Lung (tissue), 11 donors: ENCODE measurements at regions not wholly inside any gene's neighbourhood (a gene's known extent, or its start where the extent isn't known, plus 50 kb on each side); places are given as distances from the start of the nearest gene placed in this dataset.

Source experiments
- ATAC-seq: fragments of 200-7000 bp; cut with Tn5 transposase; one replicate; pipeline ENCODE4 v1.9.1; 2020; ENCODE audit warnings: moderate number of reproducible peaks; ENCODE audit not compliant: insufficient read depth, low FRiP score
- DNase-seq, 3 donors: peaks; one replicate each; pipeline ENCODE4 v3.0.0-alpha.2; 2013 to 2017
- H3K27ac ChIP-seq, 2 donors: one replicate each; pipeline ENCODE4 v1.5.1; 2013; ENCODE audit warnings: mild to moderate bottlenecking in 2 of 2, moderate library complexity in 2 of 2, control low read depth in 1 of 2, inconsistent platforms in 1 of 2, low read depth in 1 of 2, low read length in 1 of 2
- H3K27me3 ChIP-seq, 3 donors: one replicate each; pipeline ENCODE4 v1.5.1; 2013; ENCODE audit warnings: low read length in 2 of 3; ENCODE audit not compliant: control insufficient read depth in 3 of 3, insufficient read depth in 3 of 3
- H3K36me3 ChIP-seq, 4 donors: one replicate each; pipeline ENCODE4 v1.5.1; 2013; ENCODE audit warnings: low read length in 4 of 4, mild to moderate bottlenecking in 1 of 4, moderate library complexity in 1 of 4; ENCODE audit not compliant: control insufficient read depth in 4 of 4, insufficient read depth in 4 of 4
- H3K4me1 ChIP-seq, 5 donors: one replicate each; pipeline ENCODE4 v1.5.1; 2013; ENCODE audit warnings: low read length in 5 of 5, mild to moderate bottlenecking in 2 of 5, moderate library complexity in 1 of 5; ENCODE audit not compliant: control insufficient read depth in 5 of 5, insufficient read depth in 5 of 5
- H3K4me3 ChIP-seq: one replicate; pipeline ENCODE4 v1.5.1; 2013; ENCODE audit warnings: mild to moderate bottlenecking, control low read depth, moderate library complexity
- H3K9ac ChIP-seq, 2 donors: one replicate each; pipeline ENCODE4 v1.5.1; 2013; ENCODE audit warnings: low read length in 2 of 2, control low read depth in 1 of 2; ENCODE audit not compliant: insufficient read depth in 1 of 2
- H3K9me3 ChIP-seq, 4 donors: one replicate each; pipeline ENCODE4 v1.5.1; 2013; ENCODE audit warnings: low read length in 3 of 4, mild to moderate bottlenecking in 1 of 4, moderate library complexity in 1 of 4; ENCODE audit not compliant: control insufficient read depth in 4 of 4, insufficient read depth in 3 of 4
- WGBS, 2 donors: extraction: QIAGEN DNeasy Blood & Tissue Kit; methylation state at CpG; one replicate each; pipeline ENCODE4 v1.1.7; 2013; 5-methylcytosine and 5-hydroxymethylcytosine counted together
- TF ChIP-seq, protein P1 (sequence below): IDR thresholded peaks from 2 replicates; pipeline ENCODE4 v1.5.1; 2012; ENCODE audit warnings: mild to moderate bottlenecking; ENCODE audit errors: control extremely low read depth, extremely low read depth
- donor health status: control.
- donor health status: control.
- donor health status: Bipolar disorder and iron deficiency.
- donor health status: healthy.
- donor health status: DM: yes; HTN: yes; CAD: no.

DNA sequence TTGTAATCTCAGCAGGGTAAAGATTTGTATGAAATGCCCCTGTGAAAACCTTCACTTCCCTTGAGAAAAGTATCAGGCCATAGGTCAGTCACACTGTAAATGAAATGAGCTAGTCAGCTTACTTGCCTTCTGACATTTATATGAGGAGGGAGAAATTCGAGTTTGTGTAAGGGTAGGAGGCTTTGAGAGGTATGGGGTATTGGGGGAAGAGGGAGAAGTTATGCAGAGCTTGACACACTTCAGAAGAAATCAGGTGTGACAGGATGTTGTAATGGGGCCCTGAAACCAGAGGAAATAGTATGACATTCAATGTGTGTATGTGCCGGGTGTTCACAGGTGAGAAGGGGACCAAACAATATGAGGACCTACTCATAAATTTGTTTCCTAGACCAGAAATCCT lies 64.2 kb upstream of the CCN6 start:
- Histone ChIP-seq H3K4me3 (no peak overlapping the region), H3K9ac (no peak overlapping the region), H3K9me3 (no peaks in the 10 kb centered on the region), H3K4me1 (peaks cover 0 to 5% (median 0%) of the 10 kb centered on the region in 5 donors), H3K27me3 (no peaks in the 10 kb centered on the region), H3K36me3 (no peaks in the 10 kb centered on the region), H3K27ac (no peak overlapping the region)
- 59 to 63% methylated on average over 2 of the region's 2 CpGs for WGBS, 2 donors
- TF ChIP-seq, protein P1, sequence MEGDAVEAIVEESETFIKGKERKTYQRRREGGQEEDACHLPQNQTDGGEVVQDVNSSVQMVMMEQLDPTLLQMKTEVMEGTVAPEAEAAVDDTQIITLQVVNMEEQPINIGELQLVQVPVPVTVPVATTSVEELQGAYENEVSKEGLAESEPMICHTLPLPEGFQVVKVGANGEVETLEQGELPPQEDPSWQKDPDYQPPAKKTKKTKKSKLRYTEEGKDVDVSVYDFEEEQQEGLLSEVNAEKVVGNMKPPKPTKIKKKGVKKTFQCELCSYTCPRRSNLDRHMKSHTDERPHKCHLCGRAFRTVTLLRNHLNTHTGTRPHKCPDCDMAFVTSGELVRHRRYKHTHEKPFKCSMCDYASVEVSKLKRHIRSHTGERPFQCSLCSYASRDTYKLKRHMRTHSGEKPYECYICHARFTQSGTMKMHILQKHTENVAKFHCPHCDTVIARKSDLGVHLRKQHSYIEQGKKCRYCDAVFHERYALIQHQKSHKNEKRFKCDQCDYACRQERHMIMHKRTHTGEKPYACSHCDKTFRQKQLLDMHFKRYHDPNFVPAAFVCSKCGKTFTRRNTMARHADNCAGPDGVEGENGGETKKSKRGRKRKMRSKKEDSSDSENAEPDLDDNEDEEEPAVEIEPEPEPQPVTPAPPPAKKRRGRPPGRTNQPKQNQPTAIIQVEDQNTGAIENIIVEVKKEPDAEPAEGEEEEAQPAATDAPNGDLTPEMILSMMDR, result no peak
- ATAC-seq (no peak), DNase-seq (peak in 1 of 3 donors; percentile 17)

DNA sequence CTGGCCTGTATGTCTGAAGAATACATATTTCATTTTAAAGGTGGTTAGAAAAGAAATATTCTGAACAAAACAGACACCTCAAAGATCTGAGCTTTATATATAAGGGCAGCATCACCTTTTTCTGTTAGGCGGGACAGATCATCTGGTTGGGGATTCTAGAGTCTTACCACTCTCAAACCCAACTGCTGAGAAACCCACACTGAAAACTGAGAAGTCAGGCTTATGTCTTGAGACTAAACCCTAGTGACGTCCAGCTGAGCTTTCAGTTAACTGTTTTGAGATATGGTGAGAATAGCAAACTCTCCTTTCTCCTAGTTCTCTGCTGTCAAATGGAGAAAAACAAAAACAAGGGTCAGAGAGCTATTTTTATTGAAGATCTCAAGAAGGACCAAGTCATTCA lies 63.7 kb upstream of the CCN6 start:
- Histone ChIP-seq H3K27me3 (no peaks in the 10 kb centered on the region), H3K9me3 (no peaks in the 10 kb centered on the region), H3K4me3 (no peak overlapping the region), H3K4me1 (peaks cover 0 to 5% (median 0%) of the 10 kb centered on the region in 5 donors), H3K36me3 (no peaks in the 10 kb centered on the region), H3K9ac (no peak overlapping the region), H3K27ac (no peak overlapping the region)
- no peak for ATAC-seq
- WGBS, 2 donors, result 85 to 89% methylated on average over 2 of the region's 2 CpGs
- no peak for DNase-seq
- TF ChIP-seq, protein P1, result no peak

DNA sequence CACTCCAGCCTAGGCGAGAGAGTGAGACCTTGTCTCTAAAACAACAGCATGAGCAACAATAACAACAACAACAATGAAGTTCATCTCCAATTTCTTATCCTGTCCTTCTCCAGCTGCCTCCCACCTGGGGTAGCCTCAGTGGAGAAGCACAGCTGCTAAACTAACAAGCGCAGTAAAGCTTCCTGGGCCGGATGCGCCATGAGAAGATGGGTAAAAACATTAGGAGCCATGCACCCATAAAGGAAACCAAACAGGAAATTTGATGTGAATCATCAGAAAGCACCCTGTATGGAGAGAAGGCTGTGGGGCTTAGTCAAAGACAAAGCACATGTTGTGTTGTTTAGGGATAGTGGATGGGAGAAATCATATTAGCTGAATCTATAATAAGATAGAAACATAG lies 61.1 kb upstream of the CCN6 start:
- TF ChIP-seq, protein P1, result no peak
- no peaks in the 10 kb centered on the region for H3K36me3 ChIP-seq
- peaks cover 0 to 10% (median 2%) of the 10 kb centered on the region in 5 donors for H3K4me1 ChIP-seq
- 62 to 66% methylated on average over 4 of the region's 4 CpGs for WGBS, 2 donors
- H3K4me3 ChIP-seq, result no peak overlapping the region
- DNase-seq (no peak), ATAC-seq (no peak)
- no peaks in the 10 kb centered on the region for H3K27me3 ChIP-seq
- H3K27ac ChIP-seq, result no peak overlapping the region
- no peaks in the 10 kb centered on the region for H3K9me3 ChIP-seq
- no peak overlapping the region for H3K9ac ChIP-seq

DNA sequence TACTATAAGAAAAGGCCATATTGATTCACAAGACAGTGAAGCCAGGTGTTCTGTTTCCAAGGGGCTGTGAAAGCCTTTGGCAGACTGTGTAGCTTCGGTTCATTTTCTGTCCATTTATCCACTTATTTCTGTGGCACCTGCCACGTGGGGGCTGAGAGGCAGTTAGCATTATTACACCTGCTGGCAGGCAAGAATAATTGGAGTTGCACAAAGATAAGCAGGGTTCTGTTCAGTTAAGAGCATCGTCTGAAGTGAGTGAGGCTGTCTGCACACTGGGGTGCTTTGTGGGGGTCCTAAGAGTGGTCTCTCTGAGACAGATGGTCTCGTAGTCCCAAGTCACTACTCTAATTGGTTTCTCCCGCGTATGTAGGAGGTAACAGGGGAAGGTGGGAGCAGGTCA lies 60.6 kb upstream of the CCN6 start:
- TF ChIP-seq, protein P1, result no peak
- no peak for ATAC-seq
- H3K36me3 ChIP-seq, result no peaks in the 10 kb centered on the region
- no peak overlapping the region for H3K4me3 ChIP-seq
- H3K4me1 ChIP-seq, result peaks cover 0 to 10% (median 2%) of the 10 kb centered on the region in 5 donors
- no peak for DNase-seq
- 81 to 90% methylated on average over 6 of the region's 6 CpGs for WGBS, 2 donors
- no peak overlapping the region for H3K9ac ChIP-seq
- no peaks in the 10 kb centered on the region for H3K27me3 ChIP-seq
- no peak overlapping the region for H3K27ac ChIP-seq
- H3K9me3 ChIP-seq, result no peaks in the 10 kb centered on the region
